ENCODE measurements at regions not wholly inside any gene's neighbourhood (a gene's known extent, or its start where the extent isn't known, plus 50 kb on each side); places are given as distances from the start of the nearest gene placed in this dataset.

- dilution Hi-C loops (cut with MboI; ENCODE audit: extremely low pct_ligation_motif_present, low sequenced_read_pairs), result no loop called here
- Histone ChIP-seq H3K79me2 (ENCODE audit: control insufficient read depth, insufficient read depth, low read length) (no peaks in the 10 kb centered on the region), H3K4me3 (ENCODE audit: control insufficient read depth in 2 of 3, extremely low read depth in 1 of 3, insufficient read depth in 2 of 3, low read depth in 1 of 3, low read length in 3 of 3) (no peak overlapping the region), H3K36me3 (ENCODE audit: control insufficient read depth in 2 of 2, extremely low read depth in 1 of 2, insufficient read depth in 2 of 2, low read length in 2 of 2) (no peaks in the 10 kb centered on the region), H3K9ac (ENCODE audit: control insufficient read depth, extremely low read depth, insufficient read depth, low read length) (no peak overlapping the region), H3K4me1 (ENCODE audit: control insufficient read depth, extremely low read depth, insufficient read depth, low read length) (no peaks in the 10 kb centered on the region), H3K9me3 (ENCODE audit: control insufficient read depth, low read depth, low read length) (peaks cover 3% of the 10 kb centered on the region), H2AFZ (ENCODE audit: control insufficient read depth, low read length) (no peak overlapping the region), H3K27ac (ENCODE audit: control insufficient read depth, insufficient read depth, low read length) (no peak overlapping the region), H3K27me3 (ENCODE audit: control insufficient read depth, extremely low read depth, insufficient read depth, low read length) (no peaks in the 10 kb centered on the region), H4K20me1 (ENCODE audit: control insufficient read depth, extremely low read depth, insufficient read depth, low read length) (no peaks in the 10 kb centered on the region), H3K9me1 (ENCODE audit: control insufficient read depth, extremely low read depth, insufficient read depth, low read length) (no peaks in the 10 kb centered on the region), H3K4me2 (ENCODE audit: control insufficient read depth, extremely low read depth, insufficient read depth, low read depth, low read length) (no peak overlapping the region)
- DNase-seq (ENCODE audit: low read depth, low spot score), result no peak
- FAIRE-seq, result no peak
- TF ChIP-seq CTCF (optimal IDR thresholded peaks at IDR 0.05 in 1 of 3, IDR thresholded peaks at IDR 0.05 in 1 of 3, conservative IDR thresholded peaks at IDR 0.05 in 1 of 3; ENCODE audit: extremely low read depth in 1 of 3, insufficient read depth in 2 of 3, low read length in 3 of 3) (no peak), EZH2 (IDR thresholded peaks at IDR 0.05; ENCODE audit: low read length) (no peak)
Observed at GRCh38 chr14:27175489-27175888, 577.7 kb upstream of the NOVA1 start.

GRCh38 chr14:27181333-27181732, 583.5 kb upstream of the NOVA1 start:
- Histone ChIP-seq H3K4me2 (ENCODE audit: control insufficient read depth, extremely low read depth, insufficient read depth, low read depth, low read length) (no peak overlapping the region), H3K9me3 (ENCODE audit: control insufficient read depth, low read depth, low read length) (peaks cover 2% of the 10 kb centered on the region), H3K9ac (ENCODE audit: control insufficient read depth, extremely low read depth, insufficient read depth, low read length) (no peak overlapping the region), H2AFZ (ENCODE audit: control insufficient read depth, low read length) (no peak overlapping the region), H3K79me2 (ENCODE audit: control insufficient read depth, insufficient read depth, low read length) (no peaks in the 10 kb centered on the region), H3K27ac (ENCODE audit: control insufficient read depth, insufficient read depth, low read length) (no peak overlapping the region), H4K20me1 (ENCODE audit: control insufficient read depth, extremely low read depth, insufficient read depth, low read length) (no peaks in the 10 kb centered on the region), H3K36me3 (ENCODE audit: control insufficient read depth in 2 of 2, extremely low read depth in 1 of 2, insufficient read depth in 2 of 2, low read length in 2 of 2) (no peaks in the 10 kb centered on the region), H3K9me1 (ENCODE audit: control insufficient read depth, extremely low read depth, insufficient read depth, low read length) (no peaks in the 10 kb centered on the region), H3K4me3 (ENCODE audit: control insufficient read depth in 2 of 3, extremely low read depth in 1 of 3, insufficient read depth in 2 of 3, low read depth in 1 of 3, low read length in 3 of 3) (no peak overlapping the region), H3K27me3 (ENCODE audit: control insufficient read depth, extremely low read depth, insufficient read depth, low read length) (no peaks in the 10 kb centered on the region), H3K4me1 (ENCODE audit: control insufficient read depth, extremely low read depth, insufficient read depth, low read length) (no peaks in the 10 kb centered on the region)
- no peak for DNase-seq (ENCODE audit: low read depth, low spot score)
- no peak for FAIRE-seq
- dilution Hi-C loops (cut with MboI; ENCODE audit: extremely low pct_ligation_motif_present, low sequenced_read_pairs), result no loop called here
- TF ChIP-seq EZH2 (IDR thresholded peaks at IDR 0.05; ENCODE audit: low read length) (no peak), CTCF (optimal IDR thresholded peaks at IDR 0.05 in 1 of 3, IDR thresholded peaks at IDR 0.05 in 1 of 3, conservative IDR thresholded peaks at IDR 0.05 in 1 of 3; ENCODE audit: extremely low read depth in 1 of 3, insufficient read depth in 2 of 3, low read length in 3 of 3) (no peak)

Data from keratinocyte (primary cell).